Smooth muscle cell (in vitro differentiated cells): ENCODE measurements at regions not wholly inside any gene's neighbourhood (a gene's known extent, or its start where the extent isn't known, plus 50 kb on each side); places are given as distances from the start of the nearest gene placed in this dataset.

Experiments
- DNase-seq: peaks from one replicate; lab custom pipeline; 2025; ENCODE audit not compliant: unreplicated experiment; lab: John Stamatoyannopoulos, UW
- H2AFZ ChIP-seq: fragments of 200-600 bp; sonication (generic); 2 replicates; pipeline ENCODE4 v1.6.0; 2016; ENCODE audit warnings: antibody characterized with exemption, low read depth, mild to moderate bottlenecking
- H3F3A ChIP-seq: fragments of 200-600 bp; sonication (generic); 2 replicates; pipeline ENCODE4 v1.6.0; 2017; ENCODE audit warnings: antibody characterized with exemption, low read depth
- H3K27ac ChIP-seq: fragments of 200-600 bp; sonication (generic); 2 replicates; pipeline ENCODE4 v1.5.1; 2016; ENCODE audit warnings: low read depth, mild to moderate bottlenecking
- H3K27me3 ChIP-seq: fragments of 200-600 bp; sonication (generic); 2 replicates; pipeline ENCODE4 v1.6.1; 2016; ENCODE audit warnings: low read depth, mild to moderate bottlenecking
- H3K36me3 ChIP-seq: fragments of 200-600 bp; sonication (generic); 2 replicates; pipeline ENCODE4 v1.5.1; 2016; ENCODE audit warnings: low read depth
- H3K4me1 ChIP-seq: fragments of 200-600 bp; sonication (generic); 2 replicates; pipeline ENCODE4 v1.5.1; 2016; ENCODE audit warnings: low read depth
- H3K4me2 ChIP-seq: fragments of 200-600 bp; sonication (generic); 2 replicates; pipeline ENCODE4 v1.6.0; 2016; ENCODE audit warnings: mild to moderate bottlenecking
- H3K4me3 ChIP-seq: fragments of 200-600 bp; sonication (generic); 2 replicates; pipeline ENCODE4 v1.5.1; 2016; ENCODE audit warnings: mild to moderate bottlenecking
- H3K79me2 ChIP-seq: fragments of 200-600 bp; sonication (generic); 2 replicates; pipeline ENCODE4 v1.6.0; 2016; ENCODE audit warnings: low read depth, mild to moderate bottlenecking
- H3K9ac ChIP-seq: fragments of 200-600 bp; sonication (generic); 2 replicates; pipeline ENCODE4 v1.6.0; 2016; ENCODE audit warnings: low read depth
- H3K9me3 ChIP-seq: fragments of 200-600 bp; sonication (generic); replicated peaks from 2 replicates; pipeline ENCODE4 v1.5.1; 2016; ENCODE audit warnings: low read depth
- H4K20me1 ChIP-seq: fragments of 200-600 bp; sonication (generic); 2 replicates; pipeline ENCODE4 v1.6.0; 2016; ENCODE audit warnings: low read depth
- CTCF ChIP-seq: fragments of 200-600 bp; sonication (generic); IDR thresholded peaks from 2 replicates; pipeline ENCODE4 v1.5.1; 2017; ENCODE audit warnings: borderline replicate concordance, mild to moderate bottlenecking, antibody characterized with exemption; ENCODE audit not compliant: insufficient read depth, poor library complexity, severe bottlenecking
- WGBS: methylation state at CpG from one replicate; pipeline ENCODE4 v1.1.7; 2016; ENCODE audit warnings: low lambda C conversion rate; 5-methylcytosine and 5-hydroxymethylcytosine counted together

DNA sequence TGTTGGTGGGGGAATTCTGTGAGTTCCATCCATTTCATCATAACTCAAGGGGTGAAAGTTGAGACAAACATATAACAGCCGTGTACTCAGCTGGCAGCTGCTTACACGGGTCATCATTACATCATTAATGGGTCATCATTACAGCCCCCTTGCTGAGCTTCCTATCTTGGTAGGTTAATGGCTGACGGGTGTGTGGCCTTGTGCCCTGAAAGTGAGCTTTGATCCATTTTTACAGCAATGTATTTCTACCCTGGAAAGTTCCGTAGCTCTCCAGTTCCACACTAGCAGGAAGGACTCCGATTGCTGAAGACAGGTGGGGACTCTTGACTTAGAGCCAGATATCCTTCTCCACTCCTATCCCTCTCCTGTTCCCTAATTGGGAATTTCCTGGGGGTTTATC, 105.2 kb upstream of the DLX2 start:
- H3K4me1 ChIP-seq = peaks cover under 1% of the 10 kb centered on the region
- TF ChIP-seq CTCF = no peak
- WGBS = 97% methylated on average over 5 of the region's 5 CpGs
- no peaks in the 10 kb centered on the region for H3K79me2 ChIP-seq
- H3F3A ChIP-seq = no peaks in the 10 kb centered on the region
- DNase-seq = no peak
- H2AFZ ChIP-seq = no peak overlapping the region
- no peak overlapping the region for H3K9ac ChIP-seq
- no peak overlapping the region for H3K27ac ChIP-seq
- H3K4me2 ChIP-seq = no peak overlapping the region
- H3K36me3 ChIP-seq = no peaks in the 10 kb centered on the region
- H4K20me1 ChIP-seq = no peaks in the 10 kb centered on the region
- no peaks in the 10 kb centered on the region for H3K9me3 ChIP-seq
- H3K4me3 ChIP-seq = no peak overlapping the region
- no peaks in the 10 kb centered on the region for H3K27me3 ChIP-seq

GRCh38 chr2:172208791-172209325, 106.2 kb upstream of the DLX2 start:
- H3K4me2 ChIP-seq = no peak overlapping the region
- H3F3A ChIP-seq = no peaks in the 10 kb centered on the region
- H4K20me1 ChIP-seq = no peaks in the 10 kb centered on the region
- no peaks in the 10 kb centered on the region for H3K27me3 ChIP-seq
- H3K4me1 ChIP-seq = peaks cover 7% of the 10 kb centered on the region
- H3K9me3 ChIP-seq = no peaks in the 10 kb centered on the region
- H3K27ac ChIP-seq = no peak overlapping the region
- no peaks in the 10 kb centered on the region for H3K36me3 ChIP-seq
- no peaks in the 10 kb centered on the region for H3K79me2 ChIP-seq
- no peak overlapping the region for H2AFZ ChIP-seq
- no peak overlapping the region for H3K9ac ChIP-seq
- TF ChIP-seq CTCF = no peak
- H3K4me3 ChIP-seq = no peak overlapping the region
- WGBS = 44% methylated on average over 6 of the region's 6 CpGs
- no peak for DNase-seq

- Histone ChIP-seq H3K9me3 (no peaks in the 10 kb centered on the region), H2AFZ (no peak overlapping the region)
These were observed 107.9 kb upstream of the DLX2 start for GRCh38 chr2:172210599-172210998.

More at GRCh38 chr2:172210599-172210998, 107.9 kb upstream of the DLX2 start:
- no peaks in the 10 kb centered on the region for H3K36me3 ChIP-seq
- H3K4me3 ChIP-seq = no peak overlapping the region
- no peaks in the 10 kb centered on the region for H3K27me3 ChIP-seq
- DNase-seq = no peak
- peaks cover 7% of the 10 kb centered on the region for H3K4me1 ChIP-seq
- no peak overlapping the region for H3K4me2 ChIP-seq
- H3F3A ChIP-seq = no peaks in the 10 kb centered on the region
- TF ChIP-seq CTCF = no peak
- H4K20me1 ChIP-seq = no peaks in the 10 kb centered on the region
- no peak overlapping the region for H3K9ac ChIP-seq
- H3K27ac ChIP-seq = no peak overlapping the region
- H3K79me2 ChIP-seq = no peaks in the 10 kb centered on the region
